HG02884 (cell line): ENCODE measurements at regions not wholly inside any gene's neighbourhood (a gene's known extent, or its start where the extent isn't known, plus 50 kb on each side); places are given as distances from the start of the nearest gene placed in this dataset.

Source experiments
- ATAC-seq: cut with Tn5 transposase; IDR thresholded peaks from one replicate; pipeline ENCODE4 v1.9.1; 2021; ENCODE audit warnings: mild to moderate bottlenecking, moderate library complexity; ENCODE audit not compliant: unreplicated experiment

GRCh38 chr15:35320158-35320780 lies 225.7 kb downstream of the DPH6 start:
- no peak for ATAC-seq

- no peak for ATAC-seq
Observed at GRCh38 chr15:35319354-35319753, 226.6 kb downstream of the DPH6 start.

- no peak for ATAC-seq
Observed at GRCh38 chr15:35317217-35317616, 228.7 kb downstream of the DPH6 start.

- no peak for ATAC-seq
Observed at GRCh38 chr15:35312344-35312743, 227.2 kb upstream of the NANOGP8 start.

- ATAC-seq: no peak
Observed at GRCh38 chr15:35311615-35312014, 226.5 kb upstream of the NANOGP8 start.

- no peak for ATAC-seq
Observed at GRCh38 chr15:35309886-35310285, 224.8 kb upstream of the NANOGP8 start.

- no peak for ATAC-seq
Observed at GRCh38 chr15:35308802-35309201, 223.7 kb upstream of the NANOGP8 start.

- ATAC-seq: no peak
Observed at GRCh38 chr15:35307676-35308075, 222.6 kb upstream of the NANOGP8 start.

GRCh38 chr15:35307026-35307425 lies 221.9 kb upstream of the NANOGP8 start:
- ATAC-seq: no peak

GRCh38 chr15:35306361-35306981 lies 221.4 kb upstream of the NANOGP8 start:
- no peak for ATAC-seq

- no peak for ATAC-seq
Observed at GRCh38 chr15:35305946-35306345, 220.9 kb upstream of the NANOGP8 start.

GRCh38 chr15:35305031-35305550 lies 220.0 kb upstream of the NANOGP8 start:
- ATAC-seq: no peak

- ATAC-seq: no peak
Observed at GRCh38 chr15:35304389-35304788, 219.3 kb upstream of the NANOGP8 start.

- ATAC-seq: no peak
Observed at GRCh38 chr15:35302334-35302733, 217.2 kb upstream of the NANOGP8 start.

- no peak for ATAC-seq
Observed at GRCh38 chr15:35301088-35301487, 216.0 kb upstream of the NANOGP8 start.

GRCh38 chr15:35299059-35299735 lies 214.1 kb upstream of the NANOGP8 start:
- no peak for ATAC-seq

GRCh38 chr15:35298509-35298908 lies 213.4 kb upstream of the NANOGP8 start:
- ATAC-seq: no peak

- ATAC-seq: no peak
Observed at GRCh38 chr15:35293353-35294130, 208.4 kb upstream of the NANOGP8 start.

- ATAC-seq: no peak
Observed at GRCh38 chr15:35290301-35290721, 205.2 kb upstream of the NANOGP8 start.

GRCh38 chr15:35289024-35289617 lies 204.0 kb upstream of the NANOGP8 start:
- no peak for ATAC-seq

GRCh38 chr15:35288580-35288979 lies 203.5 kb upstream of the NANOGP8 start:
- no peak for ATAC-seq
